ENCODE measurements at regions not wholly inside any gene's neighbourhood (a gene's known extent, or its start where the extent isn't known, plus 50 kb on each side); places are given as distances from the start of the nearest gene placed in this dataset.

DNA sequence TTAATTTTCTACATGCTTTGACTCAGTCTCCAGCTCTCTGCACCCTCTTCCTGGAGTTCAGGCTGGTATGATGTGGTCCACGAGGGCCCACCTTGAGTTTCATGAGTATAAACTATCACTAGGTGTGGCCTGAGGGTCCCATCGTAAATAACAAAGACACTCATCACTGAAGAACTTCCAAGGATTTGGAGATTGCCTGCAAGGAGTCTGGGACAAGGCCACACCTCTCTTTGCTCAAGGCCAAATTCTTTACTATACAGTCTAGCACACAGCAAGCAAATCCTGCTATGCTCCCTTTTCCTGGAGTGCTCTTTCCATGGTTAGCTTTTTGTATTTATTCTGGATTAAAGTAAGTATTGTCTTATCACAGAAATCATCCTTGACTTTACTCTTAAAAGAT lies 271.9 kb downstream of the SLC16A7 start:
- Histone ChIP-seq H3K27me3 (no peaks in the 10 kb centered on the region), H3K4me3 (no peak overlapping the region), H3K9me3 (no peaks in the 10 kb centered on the region), H3K4me1 (no peaks in the 10 kb centered on the region), H3K36me3 (no peaks in the 10 kb centered on the region), H3K27ac (no peak overlapping the region)
- no peak for ATAC-seq (ENCODE audit: low FRiP score in 2 of 2)
- 41 to 57% methylated on average over 2 of the region's 2 CpGs for WGBS, 2 donors
- no peak for DNase-seq
- TF ChIP-seq POLR2A (IDR thresholded peaks at IDR 0.05), result no peak

DNA sequence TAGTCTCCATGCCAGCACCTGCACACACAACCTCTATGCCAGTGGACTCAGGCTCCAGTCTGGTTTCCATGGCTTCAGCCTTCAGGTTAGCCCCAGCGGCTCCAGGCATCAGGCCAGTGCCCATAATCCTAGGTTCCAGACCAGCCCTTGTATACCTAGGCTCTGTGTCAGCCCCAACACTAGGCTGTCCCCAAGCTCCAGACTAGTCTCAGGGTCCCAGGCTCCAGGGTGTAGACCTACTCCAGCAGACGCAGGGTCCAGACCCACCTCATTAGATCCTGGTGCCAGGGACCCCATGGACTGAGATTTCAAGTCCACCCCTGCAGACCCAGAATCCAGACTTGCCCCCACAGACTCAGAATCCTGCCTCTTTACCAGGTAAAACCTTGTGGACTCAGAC lies 275.9 kb downstream of the SLC16A7 start:
- no peaks in the 10 kb centered on the region for H3K36me3 ChIP-seq
- 89 to 94% methylated on average over 2 of the region's 2 CpGs for WGBS, 2 donors
- no peak overlapping the region for H3K27ac ChIP-seq
- no peak overlapping the region for H3K4me3 ChIP-seq
- H3K4me1 ChIP-seq, result no peaks in the 10 kb centered on the region
- H3K9me3 ChIP-seq, result no peaks in the 10 kb centered on the region
- DNase-seq (no peak), ATAC-seq (ENCODE audit: low FRiP score in 2 of 2) (no peak)
- TF ChIP-seq EP300 (IDR thresholded peaks at IDR 0.05) (no peak), POLR2A (IDR thresholded peaks at IDR 0.05) (no peak), POLR2AphosphoS5 (IDR thresholded peaks at IDR 0.05) (no peak)
- TF ChIP-seq, protein P1, sequence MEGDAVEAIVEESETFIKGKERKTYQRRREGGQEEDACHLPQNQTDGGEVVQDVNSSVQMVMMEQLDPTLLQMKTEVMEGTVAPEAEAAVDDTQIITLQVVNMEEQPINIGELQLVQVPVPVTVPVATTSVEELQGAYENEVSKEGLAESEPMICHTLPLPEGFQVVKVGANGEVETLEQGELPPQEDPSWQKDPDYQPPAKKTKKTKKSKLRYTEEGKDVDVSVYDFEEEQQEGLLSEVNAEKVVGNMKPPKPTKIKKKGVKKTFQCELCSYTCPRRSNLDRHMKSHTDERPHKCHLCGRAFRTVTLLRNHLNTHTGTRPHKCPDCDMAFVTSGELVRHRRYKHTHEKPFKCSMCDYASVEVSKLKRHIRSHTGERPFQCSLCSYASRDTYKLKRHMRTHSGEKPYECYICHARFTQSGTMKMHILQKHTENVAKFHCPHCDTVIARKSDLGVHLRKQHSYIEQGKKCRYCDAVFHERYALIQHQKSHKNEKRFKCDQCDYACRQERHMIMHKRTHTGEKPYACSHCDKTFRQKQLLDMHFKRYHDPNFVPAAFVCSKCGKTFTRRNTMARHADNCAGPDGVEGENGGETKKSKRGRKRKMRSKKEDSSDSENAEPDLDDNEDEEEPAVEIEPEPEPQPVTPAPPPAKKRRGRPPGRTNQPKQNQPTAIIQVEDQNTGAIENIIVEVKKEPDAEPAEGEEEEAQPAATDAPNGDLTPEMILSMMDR (IDR thresholded peaks at IDR 0.05), result no peak
- H3K27me3 ChIP-seq, result no peaks in the 10 kb centered on the region

DNA sequence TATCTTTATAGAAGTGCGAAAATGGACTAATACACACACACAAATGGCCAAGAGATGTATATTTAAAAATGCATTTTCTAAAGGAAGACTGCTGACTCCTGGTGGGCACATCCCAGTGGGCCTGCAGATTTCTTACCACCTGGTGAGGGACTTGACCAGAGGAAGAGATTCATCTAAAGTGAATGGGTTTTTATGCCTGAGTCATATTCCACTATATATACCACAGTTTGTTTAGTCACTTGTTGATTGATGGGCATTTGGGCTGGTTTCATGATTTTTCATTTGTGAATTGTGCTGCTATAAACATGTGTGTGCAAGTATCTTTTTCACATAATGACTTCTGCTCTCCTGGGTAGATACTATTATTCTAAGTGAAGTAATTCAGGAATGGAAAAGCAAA lies 277.3 kb downstream of the SLC16A7 start:
- Histone ChIP-seq H3K4me3 (no peak overlapping the region), H3K27ac (no peak overlapping the region), H3K36me3 (no peaks in the 10 kb centered on the region), H3K27me3 (no peaks in the 10 kb centered on the region), H3K9me3 (no peaks in the 10 kb centered on the region), H3K4me1 (no peaks in the 10 kb centered on the region)
- whole genome bisulfite sequencing, 2 donors, result 94 to 100% methylated on average over 1 of the region's 1 CpG
- TF ChIP-seq POLR2AphosphoS5 (IDR thresholded peaks at IDR 0.05), result no peak
- TF ChIP-seq, protein P1 (IDR thresholded peaks at IDR 0.05), result no peak
- TF ChIP-seq EP300 (IDR thresholded peaks at IDR 0.05), result no peak
- TF ChIP-seq POLR2A (IDR thresholded peaks at IDR 0.05), result no peak
- ATAC-seq (ENCODE audit: low FRiP score in 2 of 2) (no peak), DNase-seq (no peak)

DNA sequence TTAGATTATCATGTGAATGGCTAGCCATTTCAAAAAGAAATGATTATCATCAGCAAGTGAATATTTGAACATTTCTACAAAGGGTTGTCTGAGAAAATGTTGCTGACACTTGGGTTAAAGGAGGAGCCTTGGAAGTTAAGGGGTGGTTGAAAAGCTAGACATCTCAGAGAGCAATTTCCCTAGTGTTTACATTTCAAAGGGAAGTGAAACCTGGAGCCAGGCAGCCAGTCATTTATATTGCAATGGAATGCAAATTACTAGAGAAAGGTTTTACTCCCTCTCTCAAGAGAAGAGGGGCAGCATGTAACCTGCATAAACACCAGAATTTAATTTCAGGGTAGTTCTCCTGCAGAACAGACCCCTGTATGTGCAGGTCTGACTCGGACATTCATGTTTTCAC lies 279.0 kb downstream of the SLC16A7 start:
- H3K36me3 ChIP-seq, result no peaks in the 10 kb centered on the region
- no peaks in the 10 kb centered on the region for H3K4me1 ChIP-seq
- no peak overlapping the region for H3K27ac ChIP-seq
- TF ChIP-seq EP300 (IDR thresholded peaks at IDR 0.05) (no peak), POLR2A (IDR thresholded peaks at IDR 0.05) (no peak), POLR2AphosphoS5 (IDR thresholded peaks at IDR 0.05) (no peak)
- TF ChIP-seq, protein P1 (IDR thresholded peaks at IDR 0.05), result no peak
- no peak overlapping the region for H3K4me3 ChIP-seq
- DNase-seq, result no peak
- H3K27me3 ChIP-seq, result no peaks in the 10 kb centered on the region
- no peaks in the 10 kb centered on the region for H3K9me3 ChIP-seq
- WGBS, 2 donors, result 38% methylated on average over 1 of the region's 1 CpG
- no peak for ATAC-seq (ENCODE audit: low FRiP score in 2 of 2)

DNA sequence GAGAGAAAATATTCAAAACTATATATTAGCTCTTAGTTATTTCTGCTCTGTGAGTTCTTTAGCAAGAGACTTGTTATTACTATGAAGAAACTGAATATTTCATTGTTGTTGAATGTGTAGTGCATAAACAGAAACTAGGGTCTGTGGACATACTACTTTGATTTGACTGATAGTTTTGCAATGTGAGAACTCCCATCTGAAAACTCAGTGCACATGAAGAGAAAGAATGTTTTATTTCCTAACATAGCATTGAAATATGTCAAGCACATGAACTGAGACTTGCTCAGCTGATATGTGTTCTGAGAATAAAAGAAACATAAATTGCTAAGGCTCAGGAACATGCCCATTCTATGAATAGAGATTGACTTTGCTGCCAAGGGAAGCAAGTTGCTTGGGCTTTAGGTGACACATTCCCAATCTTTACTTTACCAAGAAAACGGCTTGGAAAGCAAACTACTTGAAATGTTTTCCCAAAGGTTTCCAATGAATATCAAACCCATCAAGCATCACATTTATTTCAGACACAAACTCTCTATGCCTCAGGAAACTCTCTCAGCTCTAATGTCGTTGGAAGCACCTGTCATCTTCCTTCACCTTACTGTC lies 290.4 kb downstream of the SLC16A7 start:
- TF ChIP-seq EP300 (IDR thresholded peaks at IDR 0.05) (no peak), POLR2A (IDR thresholded peaks at IDR 0.05) (no peak), POLR2AphosphoS5 (IDR thresholded peaks at IDR 0.05) (no peak)
- TF ChIP-seq, protein P1 (IDR thresholded peaks at IDR 0.05), result no peak
- no peak for ATAC-seq (ENCODE audit: low FRiP score in 2 of 2)

More for the DNA sequence above, 290.4 kb downstream of the SLC16A7 start:
- DNase-seq, result no peak
- Histone ChIP-seq H3K27me3 (no peaks in the 10 kb centered on the region), H3K4me3 (no peak overlapping the region), H3K4me1 (no peaks in the 10 kb centered on the region), H3K36me3 (no peaks in the 10 kb centered on the region), H3K9me3 (no peaks in the 10 kb centered on the region), H3K27ac (no peak overlapping the region)
- WGBS, 2 donors, result 63 to 64% methylated on average over 2 of the region's 2 CpGs
